ENCODE measurements at regions not wholly inside any gene's neighbourhood (a gene's known extent, or its start where the extent isn't known, plus 50 kb on each side); places are given as distances from the start of the nearest gene placed in this dataset.

- Mint-ChIP-seq H3K27me3 (ENCODE audit: low read depth) (peaks cover 12% of the 10 kb centered on the region), H3K4me1 (ENCODE audit: low read depth) (no peaks in the 10 kb centered on the region), H3K9me3 (no peaks in the 10 kb centered on the region), H3K27ac (no peak overlapping the region), H3K36me3 (ENCODE audit: insufficient read depth in 2 of 2) (no peaks in the 10 kb centered on the region), H3K4me3 (no peak overlapping the region)
- DNase-seq, result no peak
- ATAC-seq (replicated peaks in 1 of 2), result no peak
Measured at GRCh38 chr22:48808038-48808960, 1019.4 kb downstream of the BRD1 start.

GRCh38 chr22:48807155-48807554, 1020.5 kb downstream of the BRD1 start:
- H3K27me3 Mint-ChIP-seq (ENCODE audit: low read depth), result peaks cover 11% of the 10 kb centered on the region
- H3K9me3 Mint-ChIP-seq, result no peaks in the 10 kb centered on the region
- H3K4me3 Mint-ChIP-seq, result no peak overlapping the region
- no peak for ATAC-seq (replicated peaks in 1 of 2)
- DNase-seq, result no peak
- no peaks in the 10 kb centered on the region for H3K36me3 Mint-ChIP-seq (ENCODE audit: insufficient read depth in 2 of 2)
- no peak overlapping the region for H3K27ac Mint-ChIP-seq
- H3K4me1 Mint-ChIP-seq (ENCODE audit: low read depth), result no peaks in the 10 kb centered on the region

- Mint-ChIP-seq H3K27ac (no peak overlapping the region), H3K9me3 (no peaks in the 10 kb centered on the region), H3K4me3 (no peak overlapping the region), H3K27me3 (ENCODE audit: low read depth) (peaks cover 2% of the 10 kb centered on the region), H3K4me1 (ENCODE audit: low read depth) (no peaks in the 10 kb centered on the region), H3K36me3 (ENCODE audit: insufficient read depth in 2 of 2) (no peaks in the 10 kb centered on the region)
- no peak for ATAC-seq (replicated peaks in 1 of 2)
- DNase-seq, result no peak
Measured at GRCh38 chr22:48806227-48806781, 1021.4 kb downstream of the BRD1 start.

- Mint-ChIP-seq H3K4me3 (no peak overlapping the region), H3K4me1 (ENCODE audit: low read depth) (no peaks in the 10 kb centered on the region), H3K36me3 (ENCODE audit: insufficient read depth in 2 of 2) (no peaks in the 10 kb centered on the region), H3K27ac (no peak overlapping the region), H3K9me3 (no peaks in the 10 kb centered on the region), H3K27me3 (ENCODE audit: low read depth) (no peaks in the 10 kb centered on the region)
- DNase-seq (no peak), ATAC-seq (replicated peaks in 1 of 2) (no peak)
Measured at GRCh38 chr22:48805516-48805915, 1022.2 kb downstream of the BRD1 start.

GRCh38 chr22:48804811-48805301, 1022.8 kb downstream of the BRD1 start:
- no peaks in the 10 kb centered on the region for H3K27me3 Mint-ChIP-seq (ENCODE audit: low read depth)
- no peaks in the 10 kb centered on the region for H3K9me3 Mint-ChIP-seq
- H3K36me3 Mint-ChIP-seq (ENCODE audit: insufficient read depth in 2 of 2), result no peaks in the 10 kb centered on the region
- ATAC-seq (replicated peaks in 1 of 2), result no peak
- DNase-seq, result no peak
- no peak overlapping the region for H3K27ac Mint-ChIP-seq
- no peaks in the 10 kb centered on the region for H3K4me1 Mint-ChIP-seq (ENCODE audit: low read depth)
- no peak overlapping the region for H3K4me3 Mint-ChIP-seq

- Mint-ChIP-seq H3K36me3 (ENCODE audit: insufficient read depth in 2 of 2) (no peaks in the 10 kb centered on the region), H3K4me1 (ENCODE audit: low read depth) (no peaks in the 10 kb centered on the region), H3K4me3 (no peak overlapping the region), H3K9me3 (no peaks in the 10 kb centered on the region), H3K27me3 (ENCODE audit: low read depth) (no peaks in the 10 kb centered on the region), H3K27ac (no peak overlapping the region)
- no peak for DNase-seq
- no peak for ATAC-seq (replicated peaks in 1 of 2)
Measured at GRCh38 chr22:48803948-48804810, 1023.5 kb downstream of the BRD1 start.

GRCh38 chr22:48803171-48803947, 1024.3 kb downstream of the BRD1 start:
- no peak overlapping the region for H3K27ac Mint-ChIP-seq
- no peaks in the 10 kb centered on the region for H3K36me3 Mint-ChIP-seq (ENCODE audit: insufficient read depth in 2 of 2)
- H3K9me3 Mint-ChIP-seq, result no peaks in the 10 kb centered on the region
- no peaks in the 10 kb centered on the region for H3K27me3 Mint-ChIP-seq (ENCODE audit: low read depth)
- no peak for DNase-seq
- H3K4me3 Mint-ChIP-seq, result no peak overlapping the region
- H3K4me1 Mint-ChIP-seq (ENCODE audit: low read depth), result no peaks in the 10 kb centered on the region
- ATAC-seq (replicated peaks in 1 of 2), result no peak

GRCh38 chr22:48802576-48802975, 1025.1 kb downstream of the BRD1 start:
- no peaks in the 10 kb centered on the region for H3K27me3 Mint-ChIP-seq (ENCODE audit: low read depth)
- no peak for ATAC-seq (replicated peaks in 1 of 2)

GRCh38 chr22:48800886-48801607, 1026.6 kb downstream of the BRD1 start:
- H3K27me3 Mint-ChIP-seq (ENCODE audit: low read depth), result no peaks in the 10 kb centered on the region
- no peaks in the 10 kb centered on the region for H3K4me1 Mint-ChIP-seq (ENCODE audit: low read depth)
- H3K9me3 Mint-ChIP-seq, result no peaks in the 10 kb centered on the region
- H3K27ac Mint-ChIP-seq, result no peak overlapping the region
- DNase-seq (no peak), ATAC-seq (replicated peaks in 1 of 2) (no peak)
- no peaks in the 10 kb centered on the region for H3K36me3 Mint-ChIP-seq (ENCODE audit: insufficient read depth in 2 of 2)
- H3K4me3 Mint-ChIP-seq, result no peak overlapping the region

More at GRCh38 chr22:48802576-48802975, 1025.1 kb downstream of the BRD1 start:
- no peaks in the 10 kb centered on the region for H3K36me3 Mint-ChIP-seq (ENCODE audit: insufficient read depth in 2 of 2)
- H3K9me3 Mint-ChIP-seq, result no peaks in the 10 kb centered on the region
- no peak for DNase-seq
- H3K4me3 Mint-ChIP-seq, result no peak overlapping the region
- no peak overlapping the region for H3K27ac Mint-ChIP-seq
- no peaks in the 10 kb centered on the region for H3K4me1 Mint-ChIP-seq (ENCODE audit: low read depth)

- Mint-ChIP-seq H3K4me3 (no peak overlapping the region), H3K27me3 (ENCODE audit: low read depth) (no peaks in the 10 kb centered on the region), H3K4me1 (ENCODE audit: low read depth) (no peaks in the 10 kb centered on the region), H3K9me3 (no peaks in the 10 kb centered on the region), H3K36me3 (ENCODE audit: insufficient read depth in 2 of 2) (no peaks in the 10 kb centered on the region), H3K27ac (no peak overlapping the region)
- ATAC-seq (replicated peaks in 1 of 2) (no peak), DNase-seq (no peak)
Measured at GRCh38 chr22:48800036-48800885, 1027.4 kb downstream of the BRD1 start.

- Mint-ChIP-seq H3K36me3 (ENCODE audit: insufficient read depth in 2 of 2) (peaks cover 0 to under 1% of the 10 kb centered on the region in 2 donors), H3K9me3 (peaks cover under 1% of the 10 kb centered on the region in 2 donors), H3K4me1 (ENCODE audit: low read depth) (no peaks in the 10 kb centered on the region), H3K27ac (no peak overlapping the region), H3K27me3 (ENCODE audit: low read depth) (no peaks in the 10 kb centered on the region), H3K4me3 (no peak overlapping the region)
- DNase-seq (no peak), ATAC-seq (replicated peaks in 1 of 2) (no peak)
Measured at GRCh38 chr22:48799227-48799970, 1028.3 kb downstream of the BRD1 start.
